NCI-H1436 treated with DMSO at 0.1 percent for 48 hours (cell line): ENCODE measurements at regions not wholly inside any gene's neighbourhood (a gene's known extent, or its start where the extent isn't known, plus 50 kb on each side); places are given as distances from the start of the nearest gene placed in this dataset.

Source experiments
- DNase-seq: peaks from one replicate; lab custom pipeline; 2025; lab: John Stamatoyannopoulos, UW

DNA sequence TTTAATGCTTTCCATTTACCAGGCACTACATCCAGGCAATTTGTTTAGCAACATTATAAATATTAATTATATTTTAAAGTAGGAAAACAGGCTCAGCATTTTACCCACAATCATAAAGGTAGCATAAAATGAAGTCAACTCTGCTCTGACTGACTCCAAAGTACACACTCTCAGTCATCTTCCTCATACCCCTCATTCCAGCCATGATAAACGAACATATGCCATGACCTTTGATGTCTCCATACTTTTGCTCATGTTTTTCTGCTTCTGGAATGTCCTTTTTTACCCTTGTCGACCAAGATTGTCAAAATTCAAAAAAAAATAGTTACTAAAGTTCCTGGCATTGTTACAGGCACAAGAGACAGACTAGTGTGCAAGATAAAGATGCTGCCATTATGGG lies 77.7 kb upstream of the SOX6 start:
- no peak for DNase-seq

DNA sequence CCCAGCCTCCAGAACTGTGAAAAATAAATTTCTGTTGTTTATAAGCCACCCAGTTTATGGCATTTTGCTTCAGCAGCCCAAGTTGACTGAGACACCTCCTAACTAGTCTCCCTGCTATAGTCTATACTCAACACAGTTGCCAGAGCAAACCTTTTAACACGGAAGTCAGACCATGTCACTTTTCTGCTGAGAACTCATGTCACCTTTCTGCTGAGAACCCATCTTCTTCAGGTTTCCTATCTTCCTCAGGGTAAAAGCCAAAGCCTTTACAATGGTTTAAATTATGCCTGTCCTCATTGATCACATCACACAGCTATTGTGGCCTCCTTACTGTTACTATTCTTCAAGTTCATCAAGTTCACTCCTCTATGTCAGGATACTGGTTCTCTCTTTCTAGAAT lies 74.3 kb upstream of the SOX6 start:
- no peak for DNase-seq

DNA sequence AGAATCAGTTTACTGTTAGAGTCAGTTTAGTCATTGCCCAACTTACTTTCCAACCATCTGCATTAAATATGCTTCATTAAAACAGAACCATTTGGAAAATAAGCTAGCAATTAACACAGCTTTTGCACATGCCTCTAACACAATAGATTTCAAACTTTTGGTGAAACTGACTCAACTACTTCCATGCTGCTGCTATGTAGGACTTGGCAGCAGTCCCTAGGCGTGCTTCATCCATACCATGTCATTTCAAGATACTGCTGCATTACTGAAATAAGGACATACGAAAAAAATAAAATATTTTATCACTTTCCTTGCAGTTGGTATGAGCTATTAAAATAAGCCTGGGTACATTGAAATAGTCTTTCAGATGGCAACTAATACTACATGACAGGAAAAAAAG lies 65.5 kb upstream of the SOX6 start:
- no peak for DNase-seq

DNA sequence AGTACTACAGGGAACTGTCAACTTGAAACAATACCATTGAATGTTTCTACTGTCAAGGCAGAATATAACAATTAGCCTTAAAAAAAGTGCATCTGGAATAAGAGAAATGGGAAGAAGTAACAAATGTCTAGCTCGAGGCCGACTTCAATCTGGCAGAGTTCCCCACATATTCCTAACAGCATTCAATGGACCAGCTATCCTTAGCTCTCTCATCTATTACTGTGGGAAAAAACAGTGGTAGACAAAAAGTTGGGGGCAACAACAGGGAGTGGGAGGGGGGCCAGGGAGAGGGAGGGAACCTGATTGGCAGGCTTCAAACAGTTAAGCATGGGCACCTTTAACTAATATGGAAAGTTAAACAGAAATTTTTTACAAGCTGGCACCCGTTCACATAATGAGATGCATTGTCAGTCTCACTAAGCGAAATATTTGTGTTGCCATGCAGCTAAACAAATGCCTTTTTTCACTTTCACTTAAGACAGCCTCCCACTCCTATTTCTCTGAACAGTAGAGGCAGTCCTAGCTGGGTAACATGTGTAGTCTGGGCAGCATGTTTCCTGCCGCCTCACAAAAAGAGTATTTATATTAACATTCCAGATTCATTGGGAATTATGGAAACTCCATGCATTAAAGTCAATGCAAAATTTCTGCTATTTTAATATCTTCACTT lies 62.2 kb upstream of the SOX6 start:
- no peak for DNase-seq

DNA sequence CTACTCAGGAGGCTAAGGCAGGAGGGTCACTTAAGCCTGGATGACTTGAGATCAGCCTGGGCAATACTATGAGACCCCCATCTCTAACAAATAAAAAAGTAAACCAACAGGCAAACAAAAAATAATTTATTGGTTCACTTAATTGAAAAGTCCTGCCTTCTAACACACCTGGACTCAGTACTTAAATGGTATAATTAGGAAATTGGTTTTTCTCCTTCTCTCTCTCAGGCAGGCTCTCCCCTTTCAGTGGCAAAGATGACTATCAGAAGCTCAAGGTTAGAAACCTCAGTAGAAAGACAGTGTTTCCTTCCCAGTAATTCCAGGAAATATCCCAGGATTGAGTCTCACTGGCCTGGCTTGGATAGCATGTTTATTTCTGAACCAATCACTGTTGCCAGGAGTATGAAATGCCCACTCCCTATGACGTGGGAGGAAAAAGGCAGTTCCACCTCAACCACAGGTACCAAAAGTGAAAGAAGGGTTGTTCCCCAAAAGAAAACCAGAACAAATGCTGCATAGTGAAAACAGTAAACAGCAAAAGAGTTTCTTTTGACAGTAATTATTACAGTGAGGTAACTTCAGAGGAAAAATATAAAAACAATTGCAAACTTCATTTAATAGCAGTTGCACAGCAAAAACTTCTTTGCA lies 56.3 kb upstream of the SOX6 start:
- no peak for DNase-seq

DNA sequence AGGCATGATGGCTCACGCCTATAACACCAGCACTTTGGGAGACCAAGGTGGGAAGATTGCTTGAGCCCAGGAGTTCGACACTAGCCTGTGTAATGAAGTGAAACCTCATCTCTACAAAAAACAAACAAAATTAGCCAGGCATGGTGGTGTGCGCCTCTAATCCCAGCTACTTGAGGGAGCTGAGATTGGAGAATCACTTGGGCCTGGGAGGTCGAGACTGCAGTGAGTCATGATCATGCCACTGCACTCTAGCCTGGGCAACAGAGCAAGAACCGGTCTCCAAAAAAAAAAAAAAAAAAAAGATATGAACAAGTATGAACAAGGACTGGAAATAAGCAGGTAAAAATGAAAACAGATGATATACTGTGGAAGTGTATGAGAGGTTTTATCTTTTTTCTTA lies 54.1 kb upstream of the SOX6 start:
- no peak for DNase-seq

DNA sequence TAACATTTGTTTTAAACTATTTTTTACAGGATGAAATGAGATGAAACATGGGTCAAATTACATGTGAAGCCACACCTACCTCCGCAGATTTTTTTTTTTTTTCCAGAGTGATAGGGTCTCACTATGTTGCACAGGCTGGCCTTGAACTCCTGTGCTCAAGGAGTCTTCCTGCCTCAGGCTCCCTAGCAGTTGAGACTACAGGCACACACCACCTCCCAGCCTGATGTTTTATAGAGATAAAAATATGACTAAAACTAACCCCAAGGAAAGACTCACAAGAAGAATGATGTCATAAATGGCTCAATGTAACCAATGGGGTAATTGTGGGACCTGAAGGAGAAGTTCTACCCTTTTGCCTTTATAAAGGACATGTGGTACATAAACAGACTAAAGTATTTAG lies 52.3 kb upstream of the SOX6 start:
- no peak for DNase-seq

DNA sequence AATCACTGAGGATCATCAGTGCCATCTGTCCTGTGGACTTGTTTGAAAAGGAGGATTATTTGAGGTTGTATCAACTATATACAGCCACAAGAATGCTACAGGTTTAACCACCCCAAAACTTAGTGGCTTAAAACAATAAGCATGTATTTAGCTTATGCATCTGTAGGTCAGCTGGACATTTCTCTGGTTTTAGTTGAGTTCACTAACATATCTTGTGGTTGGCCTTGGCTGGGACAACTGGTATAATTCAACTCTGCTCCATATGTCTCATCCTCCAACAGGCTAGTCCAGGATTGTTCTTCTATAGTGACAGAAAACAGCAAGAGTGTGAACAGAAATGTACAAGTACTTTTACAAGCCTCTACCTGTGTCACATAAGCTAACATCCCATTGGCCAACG lies 49.9 kb upstream of the SOX6 start:
- DNase-seq, result no peak
